Panc1 (cell line): ENCODE measurements at regions not wholly inside any gene's neighbourhood (a gene's known extent, or its start where the extent isn't known, plus 50 kb on each side); places are given as distances from the start of the nearest gene placed in this dataset.

Source experiments
- ATAC-seq: fragments of 200-7000 bp; cut with Tn5 transposase; 2 replicates; pipeline ENCODE4 v1.9.1; 2020; ENCODE audit warnings: mild to moderate bottlenecking, moderate library complexity
- BruUV-seq: library from RNA; stranded (reverse); fragments of 400-500 nt; replicated peaks from 2 replicates; lab custom pipeline; 2021; lab: Mats Ljungman, UMichigan
- CTCF ChIA-PET: fragments of 300-600 bp; sonication (Branson Sonifier 250); formaldehyde crosslinking; loops from one replicate; lab custom pipeline; 2022; ENCODE audit warnings: antibody characterized with exemption; lab: Charles Lee
- POLR2A ChIA-PET: fragments of 300-600 bp; sonication (Branson Sonifier 250); formaldehyde crosslinking; loops from one replicate; lab custom pipeline; 2022; ENCODE audit warnings: antibody characterized with exemption; lab: Charles Lee
- DNase-seq: peaks from one replicate; pipeline ENCODE4 v3.0.0-alpha.2; 2010; ENCODE audit warnings: low read depth, low spot score
- H3K27ac ChIP-seq: 2 replicates; pipeline ENCODE4 v1.5.1; 2011; ENCODE audit warnings: mild to moderate bottlenecking, low read length, inconsistent platforms
- H3K27me3 ChIP-seq: fragments of 200-500 bp; sonication (Bioruptor generic); 2 replicates; pipeline ENCODE4 v1.6.0; 2014; ENCODE audit warnings: low read length, inconsistent platforms; ENCODE audit not compliant: control insufficient read depth, insufficient read depth
- H3K36me3 ChIP-seq: fragments of 200-500 bp; sonication (Bioruptor generic); 2 replicates; pipeline ENCODE4 v1.5.1; 2014; ENCODE audit warnings: inconsistent platforms, mild to moderate bottlenecking, low read length, moderate library complexity; ENCODE audit not compliant: control insufficient read depth, insufficient read depth
- H3K4me1 ChIP-seq: 2 replicates; pipeline ENCODE4 v1.5.1; 2011; ENCODE audit warnings: inconsistent platforms, mild to moderate bottlenecking, low read length, moderate library complexity; ENCODE audit not compliant: control insufficient read depth, insufficient read depth
- H3K4me3 ChIP-seq, 2 experiments: 2 replicates each; pipeline ENCODE4 v1.5.1; 2011 to 2012; ENCODE audit warnings: low read depth in 2 of 2, low read length in 2 of 2, mild to moderate bottlenecking in 2 of 2, inconsistent platforms in 1 of 2, moderate library complexity in 1 of 2
- H3K9me3 ChIP-seq: fragments of 200-500 bp; sonication (Bioruptor generic); 2 replicates; pipeline ENCODE4 v1.5.1; 2014; ENCODE audit warnings: low read depth, mild to moderate bottlenecking, inconsistent platforms, low read length, moderate library complexity; ENCODE audit not compliant: control insufficient read depth, insufficient read depth
- POLR2AphosphoS5 ChIP-seq: IDR thresholded peaks from 2 replicates; pipeline ENCODE4 v1.6.1; 2012; ENCODE audit warnings: mild to moderate bottlenecking, low read depth, low read length, moderate library complexity
- SIN3A ChIP-seq: IDR thresholded peaks from 2 replicates; pipeline ENCODE4 v1.6.1; 2012; ENCODE audit warnings: low read depth, mild to moderate bottlenecking, low read length, moderate library complexity, borderline replicate concordance; ENCODE audit not compliant: insufficient read depth
- TCF7L2 ChIP-seq: IDR thresholded peaks from 2 replicates; pipeline ENCODE4 v1.6.1; 2011; ENCODE audit warnings: mild to moderate bottlenecking, low read depth, low read length, inconsistent platforms
- in situ Hi-C: cut with HindIII; loops from 2 replicates; pipeline ENCODE4 v1.10.0; 2016; ENCODE audit warnings: low sequenced_read_pairs, low pct_unique_long_range_greater_than_20kb
- intact Hi-C: fragments of 100-400 bp; cut with micrococcal nuclease; formaldehyde crosslinking; loops from one replicate; pipeline ENCODE4 v1.10.0; 2022; ENCODE audit not compliant: unreplicated experiment
- TF ChIP-seq, protein P1 (sequence below): fragments of 450-650 bp; IDR thresholded peaks from 2 replicates; pipeline ENCODE4 v1.5.1; 2017; ENCODE audit warnings: mild to moderate bottlenecking
- TF ChIP-seq, protein P2 (sequence below), 2 experiments: IDR thresholded peaks; 2 replicates each; pipeline ENCODE4 v1.6.1; 2011 to 2012; ENCODE audit warnings: low read depth in 2 of 2, control low read depth in 1 of 2, low read length in 1 of 2, mild to moderate bottlenecking in 1 of 2, moderate library complexity in 1 of 2; ENCODE audit not compliant: insufficient read depth in 1 of 2

DNA sequence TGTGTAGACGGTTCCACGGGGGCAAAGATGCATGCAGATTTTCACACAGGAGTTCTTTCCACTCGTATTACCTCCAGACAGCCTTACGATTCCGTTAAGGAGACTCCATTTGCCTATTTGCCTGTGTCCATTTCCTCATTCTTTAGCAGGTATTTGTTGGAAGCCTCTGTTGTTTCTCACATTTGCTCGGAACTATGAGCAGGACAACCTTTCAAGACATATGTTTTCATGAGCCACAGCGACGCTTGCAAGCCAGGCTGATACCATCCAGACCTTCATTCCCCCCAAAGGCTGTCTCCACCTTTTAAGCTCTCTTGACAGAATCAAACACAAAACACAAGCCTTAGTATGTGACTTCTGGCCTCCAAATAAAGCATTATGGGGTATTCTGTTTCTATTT, 57.6 kb upstream of the NEDD9 start:
- Histone ChIP-seq H3K27ac (no peak overlapping the region), H3K4me1 (no peaks in the 10 kb centered on the region), H3K4me3 (no peak overlapping the region), H3K36me3 (no peaks in the 10 kb centered on the region), H3K27me3 (no peaks in the 10 kb centered on the region), H3K9me3 (0 out of 2 replicates have a peak, but pooled peaks cover 3% of the 10 kb centered on the region)
- CTCF ChIA-PET = no interaction called here
- ATAC-seq (no peak), DNase-seq (no peak)
- intact Hi-C loops (no loop called here), in situ Hi-C loops (no loop called here)
- TF ChIP-seq, protein P1, sequence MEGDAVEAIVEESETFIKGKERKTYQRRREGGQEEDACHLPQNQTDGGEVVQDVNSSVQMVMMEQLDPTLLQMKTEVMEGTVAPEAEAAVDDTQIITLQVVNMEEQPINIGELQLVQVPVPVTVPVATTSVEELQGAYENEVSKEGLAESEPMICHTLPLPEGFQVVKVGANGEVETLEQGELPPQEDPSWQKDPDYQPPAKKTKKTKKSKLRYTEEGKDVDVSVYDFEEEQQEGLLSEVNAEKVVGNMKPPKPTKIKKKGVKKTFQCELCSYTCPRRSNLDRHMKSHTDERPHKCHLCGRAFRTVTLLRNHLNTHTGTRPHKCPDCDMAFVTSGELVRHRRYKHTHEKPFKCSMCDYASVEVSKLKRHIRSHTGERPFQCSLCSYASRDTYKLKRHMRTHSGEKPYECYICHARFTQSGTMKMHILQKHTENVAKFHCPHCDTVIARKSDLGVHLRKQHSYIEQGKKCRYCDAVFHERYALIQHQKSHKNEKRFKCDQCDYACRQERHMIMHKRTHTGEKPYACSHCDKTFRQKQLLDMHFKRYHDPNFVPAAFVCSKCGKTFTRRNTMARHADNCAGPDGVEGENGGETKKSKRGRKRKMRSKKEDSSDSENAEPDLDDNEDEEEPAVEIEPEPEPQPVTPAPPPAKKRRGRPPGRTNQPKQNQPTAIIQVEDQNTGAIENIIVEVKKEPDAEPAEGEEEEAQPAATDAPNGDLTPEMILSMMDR = no peak
- no peak for TF ChIP-seq POLR2AphosphoS5
- TF ChIP-seq, protein P2, sequence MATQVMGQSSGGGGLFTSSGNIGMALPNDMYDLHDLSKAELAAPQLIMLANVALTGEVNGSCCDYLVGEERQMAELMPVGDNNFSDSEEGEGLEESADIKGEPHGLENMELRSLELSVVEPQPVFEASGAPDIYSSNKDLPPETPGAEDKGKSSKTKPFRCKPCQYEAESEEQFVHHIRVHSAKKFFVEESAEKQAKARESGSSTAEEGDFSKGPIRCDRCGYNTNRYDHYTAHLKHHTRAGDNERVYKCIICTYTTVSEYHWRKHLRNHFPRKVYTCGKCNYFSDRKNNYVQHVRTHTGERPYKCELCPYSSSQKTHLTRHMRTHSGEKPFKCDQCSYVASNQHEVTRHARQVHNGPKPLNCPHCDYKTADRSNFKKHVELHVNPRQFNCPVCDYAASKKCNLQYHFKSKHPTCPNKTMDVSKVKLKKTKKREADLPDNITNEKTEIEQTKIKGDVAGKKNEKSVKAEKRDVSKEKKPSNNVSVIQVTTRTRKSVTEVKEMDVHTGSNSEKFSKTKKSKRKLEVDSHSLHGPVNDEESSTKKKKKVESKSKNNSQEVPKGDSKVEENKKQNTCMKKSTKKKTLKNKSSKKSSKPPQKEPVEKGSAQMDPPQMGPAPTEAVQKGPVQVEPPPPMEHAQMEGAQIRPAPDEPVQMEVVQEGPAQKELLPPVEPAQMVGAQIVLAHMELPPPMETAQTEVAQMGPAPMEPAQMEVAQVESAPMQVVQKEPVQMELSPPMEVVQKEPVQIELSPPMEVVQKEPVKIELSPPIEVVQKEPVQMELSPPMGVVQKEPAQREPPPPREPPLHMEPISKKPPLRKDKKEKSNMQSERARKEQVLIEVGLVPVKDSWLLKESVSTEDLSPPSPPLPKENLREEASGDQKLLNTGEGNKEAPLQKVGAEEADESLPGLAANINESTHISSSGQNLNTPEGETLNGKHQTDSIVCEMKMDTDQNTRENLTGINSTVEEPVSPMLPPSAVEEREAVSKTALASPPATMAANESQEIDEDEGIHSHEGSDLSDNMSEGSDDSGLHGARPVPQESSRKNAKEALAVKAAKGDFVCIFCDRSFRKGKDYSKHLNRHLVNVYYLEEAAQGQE (IDR thresholded peaks at IDR 0.05; ENCODE audit: insufficient read depth in 1 of 2, low read depth in 2 of 2, low read length in 1 of 2) = no peak
- TF ChIP-seq TCF7L2 = no peak
- TF ChIP-seq SIN3A = no peak
- BruUV-seq = no TSS peak
- POLR2A ChIA-PET = no interaction called here

DNA sequence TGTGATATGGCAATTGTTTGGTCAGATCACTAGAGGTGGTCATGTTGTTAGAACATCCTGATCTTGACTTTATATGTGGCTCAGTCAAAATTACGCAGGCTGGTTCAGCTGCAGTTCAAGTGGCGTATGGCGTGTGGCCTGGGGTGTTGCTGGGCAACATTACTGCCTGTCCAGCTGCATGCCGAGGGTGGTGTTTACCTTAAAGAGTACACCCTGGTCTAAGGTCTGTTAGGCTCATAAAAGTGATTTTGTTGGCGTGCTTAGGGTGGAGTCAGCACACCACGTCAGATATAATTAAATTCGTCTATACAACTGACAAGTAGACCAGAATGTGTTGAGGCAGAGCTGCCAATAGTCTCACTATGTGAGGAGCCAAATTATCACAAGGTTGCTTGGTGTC, 55.6 kb upstream of the NEDD9 start:
- 0 out of 2 replicates have a peak, but pooled peaks cover 3% of the 10 kb centered on the region for H3K9me3 ChIP-seq
- H3K4me3 ChIP-seq = no peak overlapping the region
- no peaks in the 10 kb centered on the region for H3K27me3 ChIP-seq
- POLR2A ChIA-PET = no interaction called here
- DNase-seq = no peak
- TF ChIP-seq SIN3A (no peak), POLR2AphosphoS5 (no peak), TCF7L2 (no peak)
- TF ChIP-seq, protein P2 (IDR thresholded peaks at IDR 0.05; ENCODE audit: insufficient read depth in 1 of 2, low read depth in 2 of 2, low read length in 1 of 2) = no peak
- TF ChIP-seq, protein P1 = no peak
- intact Hi-C loops (no loop called here), in situ Hi-C loops (no loop called here)
- no peak overlapping the region for H3K27ac ChIP-seq
- BruUV-seq = no TSS peak
- ATAC-seq = no peak
- H3K36me3 ChIP-seq = no peaks in the 10 kb centered on the region
- no peaks in the 10 kb centered on the region for H3K4me1 ChIP-seq
- CTCF ChIA-PET = no interaction called here
